ENCODE measurements at regions not wholly inside any gene's neighbourhood (a gene's known extent, or its start where the extent isn't known, plus 50 kb on each side); places are given as distances from the start of the nearest gene placed in this dataset.
"Not testable (repeated sequence)": the region's sequence is repeated elsewhere in the genome, so short reads cannot be mapped to it uniquely, and the experiment has no call there.

GRCh38 chr5:74454263-74455030 is 186.1 kb downstream of the ENC1 start:
- Histone ChIP-seq H3K9ac (ENCODE audit: low read length) (no peak overlapping the region), H3K9me3 (ENCODE audit: control insufficient read depth, low read length) (no peaks in the 10 kb centered on the region), H3K4me3 (ENCODE audit: low read length) (no peak overlapping the region), H3K4me1 (ENCODE audit: control insufficient read depth, insufficient read depth, low read length) (peaks cover 9% of the 10 kb centered on the region), H3K27me3 (replicated peaks; ENCODE audit: control insufficient read depth, insufficient read depth, low read length) (no peaks in the 10 kb centered on the region), H3K36me3 (ENCODE audit: control insufficient read depth, insufficient read depth, low read length, severe bottlenecking) (no peaks in the 10 kb centered on the region)
- no peak for DNase-seq (ENCODE audit: low read depth)

GRCh38 chr5:74452856-74453255 is 187.7 kb downstream of the ENC1 start:
- H3K4me1 ChIP-seq (ENCODE audit: control insufficient read depth, insufficient read depth, low read length), result peaks cover 4% of the 10 kb centered on the region
- H3K4me3 ChIP-seq (ENCODE audit: low read length), result no peak overlapping the region
- no peaks in the 10 kb centered on the region for H3K27me3 ChIP-seq (replicated peaks; ENCODE audit: control insufficient read depth, insufficient read depth, low read length)
- no peak overlapping the region for H3K9ac ChIP-seq (ENCODE audit: low read length)
- DNase-seq (ENCODE audit: low read depth), result no peak
- no peaks in the 10 kb centered on the region for H3K36me3 ChIP-seq (ENCODE audit: control insufficient read depth, insufficient read depth, low read length, severe bottlenecking)
- no peaks in the 10 kb centered on the region for H3K9me3 ChIP-seq (ENCODE audit: control insufficient read depth, low read length)

DNA sequence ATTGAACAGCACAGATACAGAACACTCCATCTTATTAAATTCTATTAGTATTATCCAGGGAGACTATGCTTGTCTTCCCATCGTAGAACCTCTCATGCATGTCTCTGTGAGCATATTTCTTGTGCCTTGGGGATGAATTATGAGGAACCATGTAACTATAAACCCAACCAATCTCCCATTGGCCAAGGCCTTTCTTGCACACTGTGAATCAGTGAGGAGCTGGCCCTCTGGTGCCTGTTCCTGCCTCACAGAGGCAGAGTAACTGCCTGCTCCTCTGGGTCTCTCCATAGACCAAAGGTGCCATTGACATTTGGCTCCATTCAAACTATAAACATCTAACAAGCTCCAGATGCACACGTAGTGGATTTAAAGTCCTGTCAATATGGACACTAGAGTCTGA is 190.4 kb downstream of the ENC1 start:
- H3K27me3 ChIP-seq (replicated peaks; ENCODE audit: control insufficient read depth, insufficient read depth, low read length), result no peaks in the 10 kb centered on the region
- DNase-seq (ENCODE audit: low read depth), result no peak

GRCh38 chr5:74446725-74447241 is 193.7 kb downstream of the ENC1 start:
- no peak for DNase-seq (ENCODE audit: low read depth)
- Histone ChIP-seq H3K9ac (ENCODE audit: low read length) (no peak overlapping the region), H3K9me3 (ENCODE audit: control insufficient read depth, low read length) (no peaks in the 10 kb centered on the region), H3K4me1 (ENCODE audit: control insufficient read depth, insufficient read depth, low read length) (peaks cover 13% of the 10 kb centered on the region), H3K4me3 (ENCODE audit: low read length) (peak overlapping the region; percentile 56), H3K27me3 (replicated peaks; ENCODE audit: control insufficient read depth, insufficient read depth, low read length) (peaks cover 1% of the 10 kb centered on the region), H3K36me3 (ENCODE audit: control insufficient read depth, insufficient read depth, low read length, severe bottlenecking) (no peaks in the 10 kb centered on the region)

More for the DNA sequence above, 190.4 kb downstream of the ENC1 start:
- no peak overlapping the region for H3K4me3 ChIP-seq (ENCODE audit: low read length)
- no peaks in the 10 kb centered on the region for H3K36me3 ChIP-seq (ENCODE audit: control insufficient read depth, insufficient read depth, low read length, severe bottlenecking)
- H3K9ac ChIP-seq (ENCODE audit: low read length), result no peak overlapping the region
- peaks cover 13% of the 10 kb centered on the region for H3K4me1 ChIP-seq (ENCODE audit: control insufficient read depth, insufficient read depth, low read length)
- H3K9me3 ChIP-seq (ENCODE audit: control insufficient read depth, low read length), result no peaks in the 10 kb centered on the region

DNA sequence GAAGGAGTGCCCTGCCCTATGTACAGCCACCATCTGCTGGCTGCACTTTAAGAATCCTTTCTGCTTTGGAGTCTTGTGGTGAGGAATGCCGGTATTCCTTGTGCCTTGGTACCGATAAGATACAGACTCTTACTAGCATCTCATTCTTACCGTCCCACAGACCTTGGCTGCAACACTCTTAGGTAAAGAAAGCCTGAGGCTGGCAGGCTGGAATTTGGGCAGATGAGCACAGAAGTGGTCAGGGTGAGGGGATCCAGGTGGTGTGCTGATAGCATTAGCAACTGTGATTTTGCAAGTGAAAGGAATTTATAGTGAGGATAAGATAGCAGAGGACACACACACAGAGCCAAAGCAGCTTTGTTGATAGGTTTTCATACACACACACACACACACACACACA is 198.1 kb downstream of the ENC1 start:
- Histone ChIP-seq H3K9me3 (ENCODE audit: control insufficient read depth, low read length) (no peaks in the 10 kb centered on the region), H3K4me1 (ENCODE audit: control insufficient read depth, insufficient read depth, low read length) (peaks cover 13% of the 10 kb centered on the region), H3K4me3 (ENCODE audit: low read length) (no peak overlapping the region), H3K36me3 (ENCODE audit: control insufficient read depth, insufficient read depth, low read length, severe bottlenecking) (no peaks in the 10 kb centered on the region), H3K27me3 (replicated peaks; ENCODE audit: control insufficient read depth, insufficient read depth, low read length) (peaks cover 9% of the 10 kb centered on the region), H3K9ac (ENCODE audit: low read length) (no peak overlapping the region)
- DNase-seq (ENCODE audit: low read depth), result no peak

- Histone ChIP-seq H3K9me3 (ENCODE audit: control insufficient read depth, low read length) (no peaks in the 10 kb centered on the region), H3K36me3 (ENCODE audit: control insufficient read depth, insufficient read depth, low read length, severe bottlenecking) (no peaks in the 10 kb centered on the region), H3K4me1 (ENCODE audit: control insufficient read depth, insufficient read depth, low read length) (peaks cover 5% of the 10 kb centered on the region), H3K4me3 (ENCODE audit: low read length) (no peak overlapping the region), H3K27me3 (replicated peaks; ENCODE audit: control insufficient read depth, insufficient read depth, low read length) (peaks cover 9% of the 10 kb centered on the region), H3K9ac (ENCODE audit: low read length) (no peak overlapping the region)
- DNase-seq (ENCODE audit: low read depth), result no peak
These were observed 198.9 kb downstream of the ENC1 start for GRCh38 chr5:74441616-74442015.

DNA sequence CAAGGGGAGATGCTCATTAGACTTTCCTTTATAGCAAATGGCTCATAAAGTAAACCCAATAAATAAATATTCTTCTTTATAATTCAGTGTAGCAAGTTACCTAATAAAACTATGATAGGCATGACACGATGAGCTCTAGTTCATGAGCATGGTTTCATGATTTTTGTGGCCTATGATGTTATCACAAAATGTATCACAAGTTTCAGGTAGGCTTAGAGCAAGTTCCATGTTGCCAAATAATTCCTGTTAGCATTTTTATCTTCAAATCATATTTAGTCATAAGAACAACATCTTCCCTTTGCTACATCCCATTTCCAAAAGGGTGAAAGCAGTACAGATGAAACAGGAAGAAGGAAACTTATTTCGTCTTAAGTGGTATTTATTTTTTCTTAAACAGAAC is 200.2 kb downstream of the ENC1 start:
- Histone ChIP-seq H3K4me3 (ENCODE audit: low read length) (no peak overlapping the region), H3K9me3 (ENCODE audit: control insufficient read depth, low read length) (no peaks in the 10 kb centered on the region), H3K27me3 (replicated peaks; ENCODE audit: control insufficient read depth, insufficient read depth, low read length) (peaks cover 9% of the 10 kb centered on the region), H3K9ac (ENCODE audit: low read length) (no peak overlapping the region), H3K36me3 (ENCODE audit: control insufficient read depth, insufficient read depth, low read length, severe bottlenecking) (no peaks in the 10 kb centered on the region), H3K4me1 (ENCODE audit: control insufficient read depth, insufficient read depth, low read length) (no peaks in the 10 kb centered on the region)
- no peak for DNase-seq (ENCODE audit: low read depth)

DNA sequence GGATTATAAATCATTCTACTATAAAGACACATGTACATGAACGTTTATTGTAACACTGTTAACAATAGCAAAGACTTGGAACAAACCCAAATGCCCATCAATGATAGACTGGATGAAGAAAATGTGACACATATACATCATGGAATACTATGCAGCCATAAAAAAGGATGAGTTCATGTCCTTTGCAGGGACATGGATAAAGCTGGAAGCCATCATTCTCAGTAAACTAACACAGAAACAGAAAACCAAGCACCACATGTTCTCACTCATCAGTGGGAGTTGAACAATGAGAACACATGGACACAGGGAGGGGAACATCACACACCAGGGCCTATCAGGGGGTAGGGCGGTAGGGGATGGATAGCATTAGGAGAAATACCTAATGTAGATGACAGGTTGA is 202.7 kb downstream of the ENC1 start:
- not testable (repeated sequence) for DNase-seq (ENCODE audit: low read depth); H3K4me1 ChIP-seq (ENCODE audit: control insufficient read depth, insufficient read depth, low read length); H3K9ac ChIP-seq (ENCODE audit: low read length); H3K36me3 ChIP-seq (ENCODE audit: control insufficient read depth, insufficient read depth, low read length, severe bottlenecking); H3K9me3 ChIP-seq (ENCODE audit: control insufficient read depth, low read length); H3K27me3 ChIP-seq (replicated peaks; ENCODE audit: control insufficient read depth, insufficient read depth, low read length); H3K4me3 ChIP-seq (ENCODE audit: low read length)

GRCh38 chr5:74433896-74434829 is 206.4 kb downstream of the ENC1 start:
- Histone ChIP-seq H3K4me1 (ENCODE audit: control insufficient read depth, insufficient read depth, low read length) (no peaks in the 10 kb centered on the region), H3K36me3 (ENCODE audit: control insufficient read depth, insufficient read depth, low read length, severe bottlenecking) (no peaks in the 10 kb centered on the region), H3K27me3 (replicated peaks; ENCODE audit: control insufficient read depth, insufficient read depth, low read length) (no peaks in the 10 kb centered on the region), H3K9me3 (ENCODE audit: control insufficient read depth, low read length) (no peaks in the 10 kb centered on the region), H3K4me3 (ENCODE audit: low read length) (peak overlapping the region; percentile 22), H3K9ac (ENCODE audit: low read length) (no peak overlapping the region)
- no peak for DNase-seq (ENCODE audit: low read depth)

DNA sequence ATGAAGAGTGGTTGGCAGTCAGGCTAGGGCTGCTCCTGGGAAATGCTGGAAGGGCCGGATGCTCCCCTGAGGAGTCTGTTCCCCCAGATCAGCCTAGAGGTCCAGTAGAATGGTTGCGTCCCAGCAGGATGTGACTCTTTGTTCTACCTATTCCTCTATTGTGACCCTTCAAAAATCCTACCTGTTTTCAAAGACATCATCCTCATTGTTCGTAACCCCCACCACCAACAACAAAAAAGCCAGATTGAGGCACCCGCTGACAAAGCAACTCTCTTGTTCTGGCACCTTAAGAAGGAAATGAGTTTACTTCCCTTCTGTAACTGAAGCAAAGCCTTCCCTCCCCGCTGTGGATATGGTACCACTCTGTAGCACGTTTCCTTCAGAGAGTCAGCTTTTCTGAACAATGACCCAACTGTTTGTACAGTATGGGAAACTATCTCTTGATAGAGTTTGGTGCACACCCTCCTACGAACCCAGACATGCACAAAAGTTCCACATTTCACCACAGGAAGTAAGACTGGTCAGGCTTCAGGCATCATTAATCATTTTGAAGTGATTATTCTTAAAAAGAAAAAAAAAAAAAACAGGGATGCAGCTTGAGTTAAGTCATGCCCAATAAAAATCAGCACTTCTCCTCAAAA is 207.2 kb downstream of the ENC1 start:
- no peak for DNase-seq (ENCODE audit: low read depth)
- Histone ChIP-seq H3K9me3 (ENCODE audit: control insufficient read depth, low read length) (no peaks in the 10 kb centered on the region), H3K36me3 (ENCODE audit: control insufficient read depth, insufficient read depth, low read length, severe bottlenecking) (no peaks in the 10 kb centered on the region), H3K4me1 (ENCODE audit: control insufficient read depth, insufficient read depth, low read length) (no peaks in the 10 kb centered on the region), H3K9ac (ENCODE audit: low read length) (no peak overlapping the region), H3K4me3 (ENCODE audit: low read length) (peak overlapping the region; percentile 22), H3K27me3 (replicated peaks; ENCODE audit: control insufficient read depth, insufficient read depth, low read length) (no peaks in the 10 kb centered on the region)

DNA sequence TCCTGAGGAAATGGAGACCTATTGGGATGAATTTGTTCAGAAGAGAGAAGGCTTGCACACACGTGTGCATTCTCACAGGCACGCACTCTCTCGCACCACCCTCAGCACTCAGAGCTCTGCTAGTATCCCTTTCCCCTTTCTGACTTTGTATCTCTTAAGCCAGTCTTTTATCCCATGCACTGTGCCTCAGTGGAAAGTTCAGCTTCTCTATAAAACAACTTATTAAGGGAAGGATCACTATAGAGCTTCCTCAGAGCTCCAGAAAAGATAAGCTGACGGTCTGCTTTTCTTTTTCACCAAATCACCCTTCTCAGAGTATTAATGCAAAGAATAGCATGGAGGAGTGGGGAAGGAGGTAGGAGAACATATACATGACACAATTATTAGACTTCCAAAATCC is 207.8 kb downstream of the ENC1 start:
- no peaks in the 10 kb centered on the region for H3K36me3 ChIP-seq (ENCODE audit: control insufficient read depth, insufficient read depth, low read length, severe bottlenecking)
- DNase-seq (ENCODE audit: low read depth), result no peak
- no peaks in the 10 kb centered on the region for H3K27me3 ChIP-seq (replicated peaks; ENCODE audit: control insufficient read depth, insufficient read depth, low read length)
- no peak overlapping the region for H3K4me3 ChIP-seq (ENCODE audit: low read length)
- no peaks in the 10 kb centered on the region for H3K4me1 ChIP-seq (ENCODE audit: control insufficient read depth, insufficient read depth, low read length)
- H3K9ac ChIP-seq (ENCODE audit: low read length), result no peak overlapping the region
- H3K9me3 ChIP-seq (ENCODE audit: control insufficient read depth, low read length), result no peaks in the 10 kb centered on the region

Measured in adipocyte (in vitro differentiated cells).